ENCODE measurements at regions not wholly inside any gene's neighbourhood (a gene's known extent, or its start where the extent isn't known, plus 50 kb on each side); places are given as distances from the start of the nearest gene placed in this dataset.

GRCh38 chr1:72636631-72637030 lies 354.3 kb upstream of the NEGR1 start:
- TF ChIP-seq CTCF (IDR thresholded peaks at IDR 0.05; ENCODE audit: borderline replicate concordance, extremely low read depth, low read length, poor library complexity, severe bottlenecking), result no peak
- TF ChIP-seq EZH2 (IDR thresholded peaks at IDR 0.05; ENCODE audit: borderline replicate concordance, low read depth, low read length, severe bottlenecking), result no peak
